ENCODE measurements at regions not wholly inside any gene's neighbourhood (a gene's known extent, or its start where the extent isn't known, plus 50 kb on each side); places are given as distances from the start of the nearest gene placed in this dataset.

DNA sequence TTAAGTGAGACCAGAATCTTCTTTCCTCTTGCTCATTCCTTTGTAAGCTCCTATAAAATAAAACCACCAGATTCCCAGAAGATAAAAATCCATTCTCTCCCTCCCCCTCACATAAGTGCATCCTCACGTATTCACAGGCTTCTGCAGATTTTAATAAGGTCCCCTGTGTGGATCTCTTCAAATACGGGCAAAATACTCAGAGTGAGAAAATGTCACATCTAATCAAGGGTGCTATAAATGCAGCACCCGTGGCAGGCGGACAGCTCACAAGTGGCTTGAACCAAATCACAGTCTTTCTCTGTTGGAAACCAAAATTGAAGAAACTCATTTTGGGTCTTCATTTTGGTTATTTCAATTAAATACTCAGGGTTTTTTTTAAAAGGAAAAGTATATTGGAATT is 212.9 kb upstream of the CMC1 start:
- H3K4me3 ChIP-seq (ENCODE audit: insufficient read length, low read depth) = no peak overlapping the region
- no peak for DNase-seq (ENCODE audit: low read depth, low spot score)
- peaks cover 2% of the 10 kb centered on the region for H3K36me3 ChIP-seq (ENCODE audit: insufficient read depth, insufficient read length, low read length)
- no peaks in the 10 kb centered on the region for H3K27me3 ChIP-seq (ENCODE audit: insufficient read depth, insufficient read length)
- TF ChIP-seq ZNF274 (IDR thresholded peaks at IDR 0.05; ENCODE audit: low read depth, low read length) (no peak), SUZ12 (IDR thresholded peaks at IDR 0.05; ENCODE audit: extremely low read depth, insufficient read depth, insufficient read length) (no peak), YY1 (IDR thresholded peaks at IDR 0.05; ENCODE audit: insufficient read depth, insufficient read length) (no peak)
- H3K9ac ChIP-seq (ENCODE audit: insufficient read length, low read depth) = no peak overlapping the region
- H3K4me1 ChIP-seq (ENCODE audit: insufficient read depth, insufficient read length) = no peaks in the 10 kb centered on the region
- H3K9me3 ChIP-seq (ENCODE audit: insufficient read depth, low read length) = peaks cover 51% of the 10 kb centered on the region

DNA sequence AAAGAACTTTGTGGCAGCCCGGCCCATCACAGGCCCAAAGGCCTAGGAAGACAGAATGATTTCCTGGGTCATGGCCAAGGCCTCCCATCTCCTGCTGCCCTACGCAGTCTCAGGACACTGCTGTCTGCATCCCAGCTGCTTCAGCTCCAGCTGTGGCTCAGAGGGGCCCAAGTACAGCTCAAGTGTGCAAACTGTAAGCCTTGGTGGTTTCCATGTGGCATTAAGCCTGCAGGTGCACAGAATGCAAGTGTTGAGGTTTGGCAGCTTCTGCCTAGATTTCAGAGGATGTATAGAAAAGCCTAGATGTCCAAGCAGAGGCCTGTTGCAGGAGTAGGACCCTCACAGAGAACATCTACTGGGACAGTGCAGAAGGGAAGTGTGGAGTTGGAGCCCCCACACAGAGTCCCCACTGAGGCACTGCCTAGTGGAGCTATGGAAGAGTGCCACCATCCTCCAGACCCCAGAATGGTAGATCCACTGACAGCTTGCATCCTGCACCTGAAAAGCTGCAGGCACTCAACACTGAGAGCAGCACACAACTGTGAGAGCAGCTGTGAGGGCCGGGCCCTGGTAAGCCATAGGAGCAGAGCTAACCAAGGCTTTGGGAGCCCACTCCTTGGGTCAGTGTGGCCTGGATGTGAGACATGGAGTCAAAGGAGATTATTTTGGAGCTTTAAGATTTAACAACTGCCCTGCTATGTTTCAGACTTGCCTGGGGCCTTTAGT is 208.2 kb upstream of the CMC1 start:
- no peaks in the 10 kb centered on the region for H3K36me3 ChIP-seq (ENCODE audit: insufficient read depth, insufficient read length, low read length)
- H3K4me1 ChIP-seq (ENCODE audit: insufficient read depth, insufficient read length) = no peaks in the 10 kb centered on the region
- DNase-seq (ENCODE audit: low read depth, low spot score) = no peak
- no peaks in the 10 kb centered on the region for H3K27me3 ChIP-seq (ENCODE audit: insufficient read depth, insufficient read length)
- TF ChIP-seq YY1 (IDR thresholded peaks at IDR 0.05; ENCODE audit: insufficient read depth, insufficient read length) (no peak), SUZ12 (IDR thresholded peaks at IDR 0.05; ENCODE audit: extremely low read depth, insufficient read depth, insufficient read length) (no peak), ZNF274 (IDR thresholded peaks at IDR 0.05; ENCODE audit: low read depth, low read length) (no peak)
- no peak overlapping the region for H3K9ac ChIP-seq (ENCODE audit: insufficient read length, low read depth)
- no peak overlapping the region for H3K4me3 ChIP-seq (ENCODE audit: insufficient read length, low read depth)
- H3K9me3 ChIP-seq (ENCODE audit: insufficient read depth, low read length) = peaks cover 33% of the 10 kb centered on the region

- Histone ChIP-seq H3K4me3 (ENCODE audit: insufficient read length, low read depth) (no peak overlapping the region), H3K27me3 (ENCODE audit: insufficient read depth, insufficient read length) (no peaks in the 10 kb centered on the region), H3K4me1 (ENCODE audit: insufficient read depth, insufficient read length) (no peaks in the 10 kb centered on the region), H3K9me3 (ENCODE audit: insufficient read depth, low read length) (peaks cover 25% of the 10 kb centered on the region), H3K36me3 (ENCODE audit: insufficient read depth, insufficient read length, low read length) (no peaks in the 10 kb centered on the region), H3K9ac (ENCODE audit: insufficient read length, low read depth) (no peak overlapping the region)
- TF ChIP-seq SUZ12 (IDR thresholded peaks at IDR 0.05; ENCODE audit: extremely low read depth, insufficient read depth, insufficient read length) = no peak
- no peak for TF ChIP-seq YY1 (IDR thresholded peaks at IDR 0.05; ENCODE audit: insufficient read depth, insufficient read length)
- no peak for TF ChIP-seq ZNF274 (IDR thresholded peaks at IDR 0.05; ENCODE audit: low read depth, low read length)
- no peak for DNase-seq (ENCODE audit: low read depth, low spot score)
Measured at GRCh38 chr3:28036599-28037575, 204.5 kb upstream of the CMC1 start.

DNA sequence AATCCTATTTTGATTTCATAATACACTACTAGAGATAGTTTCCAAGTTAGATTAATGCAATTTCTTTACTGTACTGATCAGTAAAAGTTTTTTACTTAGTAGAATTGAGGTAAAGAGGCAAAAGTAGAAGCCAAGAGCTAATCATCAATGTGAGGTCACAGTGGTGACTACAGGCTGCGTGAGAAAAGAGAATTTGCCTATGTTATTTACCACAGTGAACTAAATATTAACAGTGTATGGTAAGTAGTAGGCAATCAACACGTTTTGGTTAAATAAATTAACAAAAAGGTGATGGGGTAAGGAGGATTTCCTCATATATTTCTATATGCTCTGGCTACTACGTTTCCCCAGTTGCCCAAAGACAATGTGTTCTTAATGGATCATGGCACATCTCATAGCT is 202.2 kb upstream of the CMC1 start:
- no peak for DNase-seq (ENCODE audit: low read depth, low spot score)
- no peaks in the 10 kb centered on the region for H3K27me3 ChIP-seq (ENCODE audit: insufficient read depth, insufficient read length)
- TF ChIP-seq ZNF274 (IDR thresholded peaks at IDR 0.05; ENCODE audit: low read depth, low read length) (no peak), YY1 (IDR thresholded peaks at IDR 0.05; ENCODE audit: insufficient read depth, insufficient read length) (no peak), SUZ12 (IDR thresholded peaks at IDR 0.05; ENCODE audit: extremely low read depth, insufficient read depth, insufficient read length) (no peak)
- H3K9me3 ChIP-seq (ENCODE audit: insufficient read depth, low read length) = peaks cover 2% of the 10 kb centered on the region
- no peaks in the 10 kb centered on the region for H3K36me3 ChIP-seq (ENCODE audit: insufficient read depth, insufficient read length, low read length)
- no peaks in the 10 kb centered on the region for H3K4me1 ChIP-seq (ENCODE audit: insufficient read depth, insufficient read length)
- no peak overlapping the region for H3K4me3 ChIP-seq (ENCODE audit: insufficient read length, low read depth)
- H3K9ac ChIP-seq (ENCODE audit: insufficient read length, low read depth) = no peak overlapping the region

DNA sequence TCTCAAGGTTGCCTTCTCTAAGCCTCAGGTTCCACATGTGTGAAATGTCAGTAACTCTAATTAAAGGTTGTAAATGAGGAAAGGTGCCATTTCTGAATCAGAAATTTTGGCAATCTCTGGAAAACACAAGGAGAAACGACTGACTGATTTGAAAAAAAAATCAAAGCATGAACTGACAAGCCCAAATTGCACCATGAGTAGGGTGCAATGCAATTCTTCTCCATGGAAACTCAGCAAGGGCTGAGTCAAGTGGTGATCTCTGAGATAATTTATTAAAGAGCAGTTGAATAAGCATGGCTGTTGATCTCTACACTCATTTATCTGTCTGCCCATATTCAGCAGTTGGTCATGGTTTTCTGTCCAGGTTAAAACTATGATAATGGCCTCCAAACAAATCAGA is 201.6 kb upstream of the CMC1 start:
- no peak overlapping the region for H3K4me3 ChIP-seq (ENCODE audit: insufficient read length, low read depth)

GRCh38 chr3:28042095-28042635 is 199.3 kb upstream of the CMC1 start:
- Histone ChIP-seq H3K9me3 (ENCODE audit: insufficient read depth, low read length) (no peaks in the 10 kb centered on the region), H3K9ac (ENCODE audit: insufficient read length, low read depth) (no peak overlapping the region)
- TF ChIP-seq YY1 (IDR thresholded peaks at IDR 0.05; ENCODE audit: insufficient read depth, insufficient read length) (no peak), ZNF274 (IDR thresholded peaks at IDR 0.05; ENCODE audit: low read depth, low read length) (no peak), SUZ12 (IDR thresholded peaks at IDR 0.05; ENCODE audit: extremely low read depth, insufficient read depth, insufficient read length) (no peak)

More for the DNA sequence above, 201.6 kb upstream of the CMC1 start:
- H3K4me1 ChIP-seq (ENCODE audit: insufficient read depth, insufficient read length) = no peaks in the 10 kb centered on the region
- H3K9me3 ChIP-seq (ENCODE audit: insufficient read depth, low read length) = no peaks in the 10 kb centered on the region
- no peaks in the 10 kb centered on the region for H3K27me3 ChIP-seq (ENCODE audit: insufficient read depth, insufficient read length)
- no peaks in the 10 kb centered on the region for H3K36me3 ChIP-seq (ENCODE audit: insufficient read depth, insufficient read length, low read length)
- no peak overlapping the region for H3K9ac ChIP-seq (ENCODE audit: insufficient read length, low read depth)
- no peak for DNase-seq (ENCODE audit: low read depth, low spot score)
- no peak for TF ChIP-seq YY1 (IDR thresholded peaks at IDR 0.05; ENCODE audit: insufficient read depth, insufficient read length)
- no peak for TF ChIP-seq ZNF274 (IDR thresholded peaks at IDR 0.05; ENCODE audit: low read depth, low read length)
- TF ChIP-seq SUZ12 (IDR thresholded peaks at IDR 0.05; ENCODE audit: extremely low read depth, insufficient read depth, insufficient read length) = no peak

GRCh38 chr3:28042707-28043106 is 198.7 kb upstream of the CMC1 start:
- Histone ChIP-seq H3K4me3 (ENCODE audit: insufficient read length, low read depth) (no peak overlapping the region), H3K9me3 (ENCODE audit: insufficient read depth, low read length) (no peaks in the 10 kb centered on the region)
- TF ChIP-seq YY1 (IDR thresholded peaks at IDR 0.05; ENCODE audit: insufficient read depth, insufficient read length) (no peak), ZNF274 (IDR thresholded peaks at IDR 0.05; ENCODE audit: low read depth, low read length) (no peak), SUZ12 (IDR thresholded peaks at IDR 0.05; ENCODE audit: extremely low read depth, insufficient read depth, insufficient read length) (no peak)

More at GRCh38 chr3:28042095-28042635, 199.3 kb upstream of the CMC1 start:
- no peak for DNase-seq (ENCODE audit: low read depth, low spot score)
- H3K36me3 ChIP-seq (ENCODE audit: insufficient read depth, insufficient read length, low read length) = no peaks in the 10 kb centered on the region
- no peaks in the 10 kb centered on the region for H3K27me3 ChIP-seq (ENCODE audit: insufficient read depth, insufficient read length)
- H3K4me1 ChIP-seq (ENCODE audit: insufficient read depth, insufficient read length) = no peaks in the 10 kb centered on the region
- H3K4me3 ChIP-seq (ENCODE audit: insufficient read length, low read depth) = no peak overlapping the region

More at GRCh38 chr3:28042707-28043106, 198.7 kb upstream of the CMC1 start:
- no peaks in the 10 kb centered on the region for H3K4me1 ChIP-seq (ENCODE audit: insufficient read depth, insufficient read length)
- no peaks in the 10 kb centered on the region for H3K27me3 ChIP-seq (ENCODE audit: insufficient read depth, insufficient read length)
- DNase-seq (ENCODE audit: low read depth, low spot score) = no peak
- H3K36me3 ChIP-seq (ENCODE audit: insufficient read depth, insufficient read length, low read length) = no peaks in the 10 kb centered on the region
- H3K9ac ChIP-seq (ENCODE audit: insufficient read length, low read depth) = no peak overlapping the region

All from NT2/D1 (cell line).